Gastrocnemius medialis (tissue), 4 donors: ENCODE measurements at regions not wholly inside any gene's neighbourhood (a gene's known extent, or its start where the extent isn't known, plus 50 kb on each side); places are given as distances from the start of the nearest gene placed in this dataset.

Experiments
- CTCF ChIP-seq, 5 experiments: fragments of 450-650 bp in 3 of 5; fragments of 200-600 bp in 2 of 5; sonication (generic) in 2 of 5; IDR thresholded peaks in 4 of 5; conservative IDR thresholded peaks in 1 of 5; 1 replicate in 4 of 5; 2 replicates in 1 of 5; pipeline ENCODE4 v1.5.1; 2016 to 2019; ENCODE audit warnings: antibody characterized with exemption in 5 of 5, mild to moderate bottlenecking in 3 of 5, moderate library complexity in 3 of 5
- POLR2A ChIP-seq, 2 donors: fragments of 450-650 bp; IDR thresholded peaks; one replicate each; pipeline ENCODE4 v1.6.1; 2017; ENCODE audit warnings: antibody characterized with exemption in 2 of 2, mild to moderate bottlenecking in 2 of 2, moderate library complexity in 2 of 2

GRCh38 chr1:101346419-101346818 lies 109.6 kb downstream of the S1PR1 start:
- TF ChIP-seq CTCF (IDR thresholded peaks at IDR 0.05 in 4 of 5, conservative IDR thresholded peaks at IDR 0.05 in 1 of 5): no peak
- no peak for TF ChIP-seq POLR2A (IDR thresholded peaks at IDR 0.05)
